ENCODE measurements at regions not wholly inside any gene's neighbourhood (a gene's known extent, or its start where the extent isn't known, plus 50 kb on each side); places are given as distances from the start of the nearest gene placed in this dataset.

DNA sequence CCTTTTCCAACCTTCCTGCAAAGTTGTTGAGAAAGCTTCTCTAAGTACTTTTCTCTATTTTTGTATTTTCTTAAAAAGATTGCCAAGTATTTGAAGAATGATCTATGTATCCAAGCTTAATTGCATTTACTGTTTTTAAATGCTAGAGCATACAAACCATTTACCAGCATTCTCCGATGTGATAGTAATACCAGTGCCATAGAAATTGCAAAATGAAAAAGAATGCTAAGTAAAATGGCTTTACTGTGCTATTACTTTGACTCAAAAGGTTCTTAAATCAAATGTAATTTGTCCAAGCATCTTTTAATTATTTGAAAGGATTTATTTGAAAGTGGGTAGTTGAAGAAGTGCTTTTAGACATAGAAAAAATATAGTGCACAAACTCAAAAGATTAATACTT lies 1183.2 kb downstream of the RAPGEF2 start:
- Histone ChIP-seq H3K36me3 (ENCODE audit: control insufficient read depth, insufficient read depth, low read length) (no peaks in the 10 kb centered on the region), H3K4me1 (ENCODE audit: control insufficient read depth, insufficient read depth, low read length) (no peaks in the 10 kb centered on the region), H3K9me3 (ENCODE audit: control insufficient read depth, insufficient read depth, low read length) (no peaks in the 10 kb centered on the region), H3K27me3 (ENCODE audit: control insufficient read depth, insufficient read depth, low read length) (no peaks in the 10 kb centered on the region), H3K4me3 (ENCODE audit: low read depth, low read length) (no peak overlapping the region), H3K9ac (ENCODE audit: low read depth, low read length) (no peak overlapping the region)

DNA sequence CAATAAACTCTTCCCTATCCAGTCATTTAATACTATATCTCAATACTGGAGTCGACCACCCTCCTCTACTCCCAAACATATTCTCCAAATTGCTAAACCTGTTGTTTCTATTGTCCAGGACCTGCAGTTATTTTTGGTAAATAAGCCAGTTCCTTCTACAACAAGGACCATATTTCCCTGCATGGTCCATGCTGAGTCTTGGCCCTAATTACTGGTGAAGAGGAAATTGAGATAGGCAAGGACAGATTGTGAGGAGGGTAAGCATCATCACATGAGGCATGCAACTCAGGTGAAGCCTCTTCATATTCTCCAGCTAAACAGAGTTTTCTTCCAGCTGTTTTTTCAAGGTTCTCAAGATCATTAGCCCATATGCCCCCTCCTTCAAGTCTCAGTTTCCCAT lies 1193.6 kb downstream of the RAPGEF2 start:
- no peak overlapping the region for H3K4me3 ChIP-seq (ENCODE audit: low read depth, low read length)
- H3K9me3 ChIP-seq (ENCODE audit: control insufficient read depth, insufficient read depth, low read length), result no peaks in the 10 kb centered on the region
- no peaks in the 10 kb centered on the region for H3K36me3 ChIP-seq (ENCODE audit: control insufficient read depth, insufficient read depth, low read length)
- no peaks in the 10 kb centered on the region for H3K4me1 ChIP-seq (ENCODE audit: control insufficient read depth, insufficient read depth, low read length)
- H3K9ac ChIP-seq (ENCODE audit: low read depth, low read length), result no peak overlapping the region
- no peaks in the 10 kb centered on the region for H3K27me3 ChIP-seq (ENCODE audit: control insufficient read depth, insufficient read depth, low read length)

DNA sequence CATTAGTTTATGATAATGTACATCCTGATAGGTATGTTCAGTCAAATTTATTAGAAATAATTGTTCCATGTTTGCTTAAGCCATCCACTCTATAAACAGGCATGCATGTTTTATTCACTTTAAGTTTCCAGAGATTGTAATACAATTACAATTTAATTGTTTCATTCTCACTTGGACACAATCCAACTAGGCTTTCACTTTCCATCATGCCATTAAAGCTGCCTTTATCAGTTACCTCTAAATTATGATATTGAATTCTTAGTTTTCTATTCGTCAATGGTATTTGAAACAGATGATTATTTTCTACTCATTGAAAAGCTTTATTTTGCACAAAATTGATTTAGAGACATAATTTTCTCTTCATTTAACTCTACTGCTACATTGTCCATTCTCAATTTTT lies 1196.3 kb downstream of the RAPGEF2 start:
- no peaks in the 10 kb centered on the region for H3K4me1 ChIP-seq (ENCODE audit: control insufficient read depth, insufficient read depth, low read length)
- H3K9me3 ChIP-seq (ENCODE audit: control insufficient read depth, insufficient read depth, low read length), result no peaks in the 10 kb centered on the region
- H3K36me3 ChIP-seq (ENCODE audit: control insufficient read depth, insufficient read depth, low read length), result no peaks in the 10 kb centered on the region
- no peak overlapping the region for H3K9ac ChIP-seq (ENCODE audit: low read depth, low read length)
- H3K4me3 ChIP-seq (ENCODE audit: low read depth, low read length), result no peak overlapping the region
- H3K27me3 ChIP-seq (ENCODE audit: control insufficient read depth, insufficient read depth, low read length), result no peaks in the 10 kb centered on the region

DNA sequence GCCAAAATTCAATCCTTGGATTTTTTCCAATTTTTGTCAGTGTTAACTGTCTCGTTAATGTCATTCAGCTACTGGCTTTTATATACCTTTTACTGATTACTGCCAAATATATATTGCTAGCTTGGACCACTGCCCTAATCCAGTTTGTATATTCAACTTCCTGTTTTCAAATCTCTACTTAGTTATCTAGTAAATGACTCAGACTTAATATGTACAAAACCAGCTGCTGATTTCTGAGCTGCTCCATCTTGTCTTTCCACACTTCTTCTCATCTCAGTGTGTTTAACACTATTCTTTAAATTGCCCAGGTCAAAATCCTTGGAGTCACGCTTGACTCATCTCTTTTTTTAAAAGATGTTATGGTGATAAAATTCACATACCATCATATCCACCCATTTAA lies 1196.7 kb downstream of the RAPGEF2 start:
- Histone ChIP-seq H3K4me1 (ENCODE audit: control insufficient read depth, insufficient read depth, low read length) (no peaks in the 10 kb centered on the region), H3K9me3 (ENCODE audit: control insufficient read depth, insufficient read depth, low read length) (no peaks in the 10 kb centered on the region), H3K9ac (ENCODE audit: low read depth, low read length) (no peak overlapping the region), H3K27me3 (ENCODE audit: control insufficient read depth, insufficient read depth, low read length) (no peaks in the 10 kb centered on the region), H3K36me3 (ENCODE audit: control insufficient read depth, insufficient read depth, low read length) (no peaks in the 10 kb centered on the region), H3K4me3 (ENCODE audit: low read depth, low read length) (no peak overlapping the region)

DNA sequence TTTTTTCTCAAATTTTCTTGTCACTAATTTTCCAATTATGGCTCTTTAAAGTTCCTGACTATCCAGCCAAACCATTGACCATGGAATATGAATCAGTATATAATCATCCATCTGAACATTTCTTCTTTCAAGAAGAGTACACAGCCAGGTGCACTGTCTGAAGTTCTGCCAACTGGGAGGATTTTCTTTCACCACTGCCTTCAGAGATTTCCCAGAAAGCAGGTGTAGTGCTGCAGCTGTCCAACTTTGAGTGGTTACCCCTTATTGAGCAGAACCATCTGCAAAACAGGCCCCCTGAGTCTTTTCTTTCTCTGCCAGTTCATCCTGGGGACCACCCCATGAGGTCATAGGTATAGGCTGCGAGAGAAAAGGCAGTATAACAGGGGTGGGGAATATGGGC lies 1213.2 kb downstream of the RAPGEF2 start:
- H3K4me3 ChIP-seq (ENCODE audit: low read depth, low read length), result no peak overlapping the region
- H3K9me3 ChIP-seq (ENCODE audit: control insufficient read depth, insufficient read depth, low read length), result no peaks in the 10 kb centered on the region
- H3K4me1 ChIP-seq (ENCODE audit: control insufficient read depth, insufficient read depth, low read length), result no peaks in the 10 kb centered on the region
- no peaks in the 10 kb centered on the region for H3K27me3 ChIP-seq (ENCODE audit: control insufficient read depth, insufficient read depth, low read length)
- H3K9ac ChIP-seq (ENCODE audit: low read depth, low read length), result no peak overlapping the region
- no peaks in the 10 kb centered on the region for H3K36me3 ChIP-seq (ENCODE audit: control insufficient read depth, insufficient read depth, low read length)

DNA sequence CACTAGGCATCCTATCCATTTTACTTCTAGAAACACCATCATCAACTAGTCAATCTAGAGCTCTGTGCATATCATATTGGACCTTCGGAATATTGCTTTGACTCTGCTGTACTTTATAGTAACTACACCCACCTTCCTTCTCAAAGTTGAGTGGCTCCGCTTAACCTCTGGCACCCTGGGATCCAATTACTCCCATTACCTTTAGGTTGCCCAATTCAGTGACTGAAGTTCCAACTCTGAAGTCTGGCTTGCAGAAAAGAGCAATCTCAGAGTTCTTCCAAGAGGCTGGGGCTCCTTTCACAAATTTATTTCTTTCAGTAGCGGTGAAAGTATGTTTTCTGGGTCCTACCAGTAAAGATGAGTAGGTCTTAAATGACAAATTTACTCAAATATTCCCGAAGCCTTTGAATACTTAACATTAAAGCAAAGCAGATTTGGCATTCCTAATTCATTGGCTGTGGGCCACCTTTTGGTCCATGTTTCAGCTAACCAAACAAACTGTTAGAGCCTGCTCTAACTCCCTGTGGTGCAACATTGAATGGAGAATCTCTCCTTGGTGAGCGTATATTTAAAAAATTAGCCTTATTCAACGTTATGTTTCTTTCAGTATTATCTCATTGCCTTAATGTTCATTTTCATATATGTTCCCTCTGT lies 1215.8 kb downstream of the RAPGEF2 start:
- no peak overlapping the region for H3K9ac ChIP-seq (ENCODE audit: low read depth, low read length)
- H3K27me3 ChIP-seq (ENCODE audit: control insufficient read depth, insufficient read depth, low read length), result no peaks in the 10 kb centered on the region
- no peaks in the 10 kb centered on the region for H3K9me3 ChIP-seq (ENCODE audit: control insufficient read depth, insufficient read depth, low read length)
- H3K4me1 ChIP-seq (ENCODE audit: control insufficient read depth, insufficient read depth, low read length), result no peaks in the 10 kb centered on the region
- H3K4me3 ChIP-seq (ENCODE audit: low read depth, low read length), result no peak overlapping the region
- no peaks in the 10 kb centered on the region for H3K36me3 ChIP-seq (ENCODE audit: control insufficient read depth, insufficient read depth, low read length)

DNA sequence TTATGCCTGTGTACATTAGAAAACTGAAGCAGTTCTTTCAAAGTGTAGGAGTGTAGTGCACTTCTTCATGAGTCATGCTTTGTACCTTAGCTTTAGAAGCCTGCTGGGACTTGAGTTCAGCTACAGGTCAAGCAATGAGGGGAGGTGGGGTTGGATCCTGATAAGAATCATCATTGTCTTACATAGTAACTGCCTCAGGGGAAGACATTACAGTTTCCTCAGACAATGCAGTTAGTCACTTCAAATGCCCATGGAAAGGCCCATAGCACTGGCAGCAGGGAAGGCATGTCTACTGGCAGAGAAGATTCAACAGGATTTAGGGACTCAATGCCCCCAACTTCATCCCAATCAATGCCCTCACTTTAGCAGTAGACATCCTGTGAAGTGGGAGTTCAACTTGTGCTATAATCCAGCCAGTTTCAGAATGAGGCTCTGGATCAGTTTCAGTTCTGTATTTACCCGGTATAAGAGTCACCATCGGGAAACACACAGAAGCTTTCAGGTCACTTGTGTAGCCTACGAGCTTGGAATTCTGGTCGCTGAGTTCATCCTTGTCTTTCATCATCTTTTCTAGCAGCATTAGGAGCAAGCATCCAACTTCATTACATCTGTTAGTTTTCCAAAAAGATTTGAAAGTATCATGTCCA lies 1216.5 kb downstream of the RAPGEF2 start:
- H3K9ac ChIP-seq (ENCODE audit: low read depth, low read length), result no peak overlapping the region
- no peaks in the 10 kb centered on the region for H3K27me3 ChIP-seq (ENCODE audit: control insufficient read depth, insufficient read depth, low read length)
- H3K36me3 ChIP-seq (ENCODE audit: control insufficient read depth, insufficient read depth, low read length), result no peaks in the 10 kb centered on the region
- no peak overlapping the region for H3K4me3 ChIP-seq (ENCODE audit: low read depth, low read length)
- H3K9me3 ChIP-seq (ENCODE audit: control insufficient read depth, insufficient read depth, low read length), result no peaks in the 10 kb centered on the region
- H3K4me1 ChIP-seq (ENCODE audit: control insufficient read depth, insufficient read depth, low read length), result no peaks in the 10 kb centered on the region

DNA sequence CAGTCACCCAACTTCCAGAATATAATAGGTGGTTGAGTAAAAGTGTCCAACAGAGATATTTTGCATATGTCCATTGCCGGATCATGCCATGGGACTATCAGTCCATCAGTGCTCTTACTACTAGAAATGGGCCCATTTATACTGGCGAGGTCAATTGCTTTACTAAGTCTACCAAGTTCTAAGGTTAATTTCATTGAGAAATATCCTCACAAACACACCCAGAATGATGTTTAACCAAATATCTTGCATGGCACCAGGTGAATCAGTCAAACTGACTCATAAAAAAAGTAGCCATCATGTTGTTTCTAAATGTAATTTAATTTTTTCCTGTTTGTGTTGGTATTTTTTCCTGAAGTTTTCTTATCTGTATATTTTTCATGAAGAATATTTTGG lies 1217.0 kb downstream of the RAPGEF2 start:
- no peaks in the 10 kb centered on the region for H3K36me3 ChIP-seq (ENCODE audit: control insufficient read depth, insufficient read depth, low read length)
- H3K4me3 ChIP-seq (ENCODE audit: low read depth, low read length), result no peak overlapping the region
- no peaks in the 10 kb centered on the region for H3K27me3 ChIP-seq (ENCODE audit: control insufficient read depth, insufficient read depth, low read length)
- no peaks in the 10 kb centered on the region for H3K9me3 ChIP-seq (ENCODE audit: control insufficient read depth, insufficient read depth, low read length)
- H3K4me1 ChIP-seq (ENCODE audit: control insufficient read depth, insufficient read depth, low read length), result no peaks in the 10 kb centered on the region
- H3K9ac ChIP-seq (ENCODE audit: low read depth, low read length), result no peak overlapping the region

DNA sequence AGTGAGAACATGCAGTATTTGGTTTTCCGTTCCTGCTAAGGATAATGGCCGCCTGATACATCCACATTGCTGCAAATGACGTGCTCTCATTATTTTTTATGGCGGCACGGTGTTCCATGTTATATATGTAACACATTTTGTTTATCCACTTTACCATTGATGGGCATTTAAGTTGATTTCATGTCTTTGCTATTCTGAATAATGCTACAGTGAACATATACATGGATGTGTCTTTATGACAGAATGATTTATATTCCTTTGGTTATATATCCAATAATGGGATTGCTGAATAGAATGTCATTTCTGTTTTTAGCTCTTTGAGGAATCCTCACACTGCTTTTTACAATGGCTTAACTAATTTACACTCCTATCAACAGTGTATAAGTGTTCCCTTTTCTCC lies 1223.2 kb downstream of the RAPGEF2 start:
- no peak overlapping the region for H3K9ac ChIP-seq (ENCODE audit: low read depth, low read length)
- H3K4me1 ChIP-seq (ENCODE audit: control insufficient read depth, insufficient read depth, low read length), result no peaks in the 10 kb centered on the region
- no peak overlapping the region for H3K4me3 ChIP-seq (ENCODE audit: low read depth, low read length)
- no peaks in the 10 kb centered on the region for H3K9me3 ChIP-seq (ENCODE audit: control insufficient read depth, insufficient read depth, low read length)
- H3K27me3 ChIP-seq (ENCODE audit: control insufficient read depth, insufficient read depth, low read length), result no peaks in the 10 kb centered on the region
- H3K36me3 ChIP-seq (ENCODE audit: control insufficient read depth, insufficient read depth, low read length), result no peaks in the 10 kb centered on the region

DNA sequence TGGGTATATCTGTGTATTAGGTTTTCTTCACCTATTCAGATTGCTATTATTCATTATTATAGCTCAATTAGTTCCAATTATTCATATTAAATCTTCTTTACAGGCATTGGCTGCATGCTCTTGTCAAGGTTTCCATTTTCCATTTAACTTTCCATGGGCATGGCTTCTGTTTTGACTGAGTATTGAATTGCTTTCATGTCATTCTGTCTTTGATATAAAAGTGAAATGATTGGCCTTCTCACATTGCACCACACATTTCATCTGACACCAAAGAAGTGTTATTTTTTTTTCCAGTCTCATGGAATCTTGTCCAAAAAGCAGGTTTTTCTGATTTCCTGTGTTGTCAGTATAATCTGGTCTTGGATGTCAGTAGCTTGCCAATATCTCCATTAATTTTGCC lies 1244.3 kb downstream of the RAPGEF2 start:
- Histone ChIP-seq H3K4me3 (ENCODE audit: low read depth, low read length) (no peak overlapping the region), H3K36me3 (ENCODE audit: control insufficient read depth, insufficient read depth, low read length) (no peaks in the 10 kb centered on the region), H3K27me3 (ENCODE audit: control insufficient read depth, insufficient read depth, low read length) (no peaks in the 10 kb centered on the region), H3K9ac (ENCODE audit: low read depth, low read length) (no peak overlapping the region), H3K9me3 (ENCODE audit: control insufficient read depth, insufficient read depth, low read length) (no peaks in the 10 kb centered on the region), H3K4me1 (ENCODE audit: control insufficient read depth, insufficient read depth, low read length) (no peaks in the 10 kb centered on the region)

DNA sequence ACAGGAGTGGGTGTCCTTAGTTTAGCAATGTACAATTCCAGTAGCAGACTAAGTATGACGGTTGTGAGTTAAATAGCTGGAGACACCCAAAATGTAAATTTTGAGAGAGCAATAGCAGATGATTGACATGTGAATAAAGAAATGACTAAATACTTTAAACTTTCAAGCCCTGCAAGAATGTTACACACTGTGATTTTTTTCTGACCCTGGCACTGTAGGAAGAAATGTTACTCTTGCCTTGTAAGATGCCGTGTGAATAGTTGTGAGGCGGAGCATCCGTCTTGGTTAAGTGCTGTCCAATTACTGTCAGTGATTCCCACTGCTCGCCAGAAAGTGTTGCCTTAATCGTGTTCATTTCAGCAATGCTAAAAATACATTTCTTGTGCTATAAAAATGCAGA lies 1248.1 kb downstream of the RAPGEF2 start:
- no peaks in the 10 kb centered on the region for H3K36me3 ChIP-seq (ENCODE audit: control insufficient read depth, insufficient read depth, low read length)
- no peaks in the 10 kb centered on the region for H3K9me3 ChIP-seq (ENCODE audit: control insufficient read depth, insufficient read depth, low read length)
- H3K4me3 ChIP-seq (ENCODE audit: low read depth, low read length), result no peak overlapping the region
- no peaks in the 10 kb centered on the region for H3K27me3 ChIP-seq (ENCODE audit: control insufficient read depth, insufficient read depth, low read length)
- no peaks in the 10 kb centered on the region for H3K4me1 ChIP-seq (ENCODE audit: control insufficient read depth, insufficient read depth, low read length)
- no peak overlapping the region for H3K9ac ChIP-seq (ENCODE audit: low read depth, low read length)

DNA sequence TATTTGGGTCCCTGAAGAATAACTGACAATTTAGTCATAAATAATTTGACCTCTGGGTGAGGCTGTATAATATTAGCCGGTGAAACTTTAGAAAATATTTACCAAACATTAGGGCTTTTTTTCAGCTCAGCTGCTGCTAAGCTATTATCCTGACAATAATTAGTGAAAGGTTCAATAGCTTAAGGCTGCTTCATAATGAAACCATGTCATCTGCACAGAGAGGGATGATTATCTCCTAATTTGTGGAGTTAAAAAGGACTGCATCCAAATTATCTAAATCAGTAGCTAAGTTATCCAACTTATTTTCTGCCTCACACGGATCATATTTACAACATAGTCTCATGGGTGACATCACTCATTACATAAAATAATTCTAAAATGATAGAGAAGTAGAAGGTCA lies 1249.8 kb downstream of the RAPGEF2 start:
- Histone ChIP-seq H3K9ac (ENCODE audit: low read depth, low read length) (no peak overlapping the region), H3K4me1 (ENCODE audit: control insufficient read depth, insufficient read depth, low read length) (no peaks in the 10 kb centered on the region), H3K9me3 (ENCODE audit: control insufficient read depth, insufficient read depth, low read length) (no peaks in the 10 kb centered on the region), H3K4me3 (ENCODE audit: low read depth, low read length) (no peak overlapping the region), H3K27me3 (ENCODE audit: control insufficient read depth, insufficient read depth, low read length) (no peaks in the 10 kb centered on the region), H3K36me3 (ENCODE audit: control insufficient read depth, insufficient read depth, low read length) (no peaks in the 10 kb centered on the region)

All from iPS-15b (cell line).